H1 (cell line): ENCODE measurements at regions not wholly inside any gene's neighbourhood (a gene's known extent, or its start where the extent isn't known, plus 50 kb on each side); places are given as distances from the start of the nearest gene placed in this dataset.

Source experiments
- CTCF ChIA-PET: fragments of 300-600 bp; sonication (Branson Sonifier 250); formaldehyde crosslinking; loops from one replicate; lab custom pipeline; 2021; ENCODE audit not compliant: partially characterized antibody; lab: Charles Lee
- POLR2A ChIA-PET: fragments of 300-600 bp; sonication (Branson Sonifier 250); formaldehyde crosslinking; loops from one replicate; lab custom pipeline; 2021; ENCODE audit warnings: inconsistent platforms; ENCODE audit not compliant: partially characterized antibody; lab: Charles Lee
- DNase-seq, 2 experiments: peaks; one replicate each; pipeline versions ENCODE4 v3.0.0 to v3.0.0-alpha.2; 2010 to 2022; ENCODE audit warnings: low spot score in 2 of 2, low read depth in 1 of 2, mixed read lengths in 1 of 2
- FAIRE-seq: peaks from 2 replicates; lab custom pipeline; 2011; peaks lifted over from hg19 to GRCh38; lab: Jason Lieb, UNC
- H2AFZ ChIP-seq: 2 replicates; pipeline ENCODE4 v1.8.1; 2012; ENCODE audit warnings: low read length, inconsistent platforms
- H2AK5ac ChIP-seq: 2 replicates; pipeline ENCODE4 v1.6.1; 2013; ENCODE audit warnings: low read depth, low read length
- H2BK120ac ChIP-seq: replicated peaks from 2 replicates; pipeline ENCODE3; 2013; ENCODE audit warnings: low read depth, low read length, inconsistent platforms
- H2BK12ac ChIP-seq: 2 replicates; pipeline ENCODE4 v1.6.1; 2013; ENCODE audit warnings: low read depth, low read length
- H2BK15ac ChIP-seq: 2 replicates; pipeline ENCODE4 v1.6.1; 2013; ENCODE audit warnings: low read length
- H2BK20ac ChIP-seq: 2 replicates; pipeline ENCODE4 v1.6.1; 2013; ENCODE audit warnings: low read length
- H2BK5ac ChIP-seq: 2 replicates; pipeline ENCODE4 v1.6.1; 2013; ENCODE audit warnings: low read depth, low read length
- H3K14ac ChIP-seq: 2 replicates; pipeline ENCODE4 v1.6.1; 2013; ENCODE audit warnings: inconsistent platforms; ENCODE audit not compliant: insufficient read length
- H3K18ac ChIP-seq: 2 replicates; pipeline ENCODE4 v1.6.1; 2013; ENCODE audit warnings: low read length; ENCODE audit errors: extremely low read depth
- H3K23ac ChIP-seq: 2 replicates; pipeline ENCODE4 v1.6.1; 2013; ENCODE audit warnings: inconsistent platforms; ENCODE audit not compliant: insufficient read length
- H3K23me2 ChIP-seq: 2 replicates; pipeline ENCODE4 v1.6.1; 2013; ENCODE audit warnings: low read depth, low read length
- H3K27ac ChIP-seq: 2 replicates; pipeline ENCODE4 v1.6.1; 2011; ENCODE audit warnings: low read depth, low read length, inconsistent platforms
- H3K27me3 ChIP-seq, 4 experiments: replicated peaks in 1 of 4; 1 replicate in 1 of 4; 2 replicates in 3 of 4; pipeline versions ENCODE4 v1.6.1 to v1.8.1; 2011 to 2013; ENCODE audit warnings: low read length in 3 of 4, mild to moderate bottlenecking in 3 of 4, inconsistent platforms in 2 of 4, mixed read lengths in 2 of 4, moderate library complexity in 1 of 4; ENCODE audit not compliant: control insufficient read depth in 3 of 4, insufficient read depth in 3 of 4; ENCODE audit errors: extremely low read depth in 1 of 4
- H3K36me3 ChIP-seq, 4 experiments: 2 replicates each; pipeline versions ENCODE4 v1.6.1 to v1.8.1; 2011 to 2013; ENCODE audit warnings: mild to moderate bottlenecking in 4 of 4, low read length in 3 of 4, moderate library complexity in 2 of 4, control low read depth in 1 of 4, inconsistent platforms in 1 of 4; ENCODE audit not compliant: insufficient read depth in 4 of 4, control insufficient read depth in 2 of 4
- H3K4ac ChIP-seq: replicated peaks from 2 replicates; pipeline ENCODE3; 2013; ENCODE audit warnings: low read length, low read depth, mixed read lengths, inconsistent platforms; ENCODE audit not compliant: insufficient read length
- H3K4me1 ChIP-seq, 4 experiments: replicated peaks in 1 of 4; 1 replicate in 1 of 4; 2 replicates in 3 of 4; pipeline versions ENCODE4 v1.6.1 to v1.8.1; 2011 to 2013; ENCODE audit warnings: low read length in 3 of 4, inconsistent platforms in 2 of 4, mixed read lengths in 1 of 4; ENCODE audit not compliant: insufficient read depth in 4 of 4, control insufficient read depth in 3 of 4
- H3K4me2 ChIP-seq, 2 experiments: 2 replicates each; pipeline versions ENCODE4 v1.6.1 to v1.8.1; 2011 to 2013; ENCODE audit warnings: low read depth in 2 of 2, low read length in 2 of 2, control low read depth in 1 of 2, inconsistent platforms in 1 of 2, mild to moderate bottlenecking in 1 of 2; ENCODE audit not compliant: insufficient read depth in 1 of 2
- H3K4me3 ChIP-seq, 4 experiments: fragments of 200-600, 300-600 bp in 1 of 4; sonication (generic), shearing (Covaris generic), sonication (Bioruptor Twin) in 1 of 4; 2 replicates each; pipeline versions ENCODE4 v1.5.1 to v1.8.1; 2011 to 2016; ENCODE audit warnings: low read length in 4 of 4, low read depth in 3 of 4, control low read depth in 2 of 4, inconsistent platforms in 2 of 4, mild to moderate bottlenecking in 2 of 4, mixed read lengths in 1 of 4, moderate library complexity in 1 of 4; ENCODE audit not compliant: insufficient read depth in 2 of 4; ENCODE audit errors: extremely low read depth in 1 of 4
- H3K56ac ChIP-seq: replicated peaks from 2 replicates; pipeline ENCODE3; 2013; ENCODE audit warnings: low read depth, mild to moderate bottlenecking, mixed read lengths, low read length, inconsistent platforms; ENCODE audit not compliant: insufficient read length
- H3K79me1 ChIP-seq: 2 replicates; pipeline ENCODE4 v1.6.1; 2013; ENCODE audit warnings: low read depth, low read length, control low read depth
- H3K79me2 ChIP-seq, 2 experiments: 2 replicates each; pipeline versions ENCODE4 v1.6.1 to v1.8.1; 2012 to 2013; ENCODE audit warnings: low read length in 2 of 2, mild to moderate bottlenecking in 2 of 2, inconsistent platforms in 1 of 2; ENCODE audit not compliant: insufficient read depth in 2 of 2, control insufficient read depth in 1 of 2
- H3K9ac ChIP-seq, 4 experiments: replicated peaks in 1 of 4; 1 replicate in 1 of 4; 2 replicates in 3 of 4; pipeline versions ENCODE4 v1.6.1 to v1.8.1; 2011 to 2013; ENCODE audit warnings: low read depth in 3 of 4, low read length in 3 of 4, control low read depth in 2 of 4, mild to moderate bottlenecking in 2 of 4, moderate library complexity in 2 of 4, inconsistent platforms in 1 of 4; ENCODE audit errors: extremely low read depth in 1 of 4
- H3K9me3 ChIP-seq, 2 experiments: 2 replicates each; pipeline versions ENCODE4 v1.6.1 to v1.8.1; 2012 to 2013; ENCODE audit warnings: mild to moderate bottlenecking in 2 of 2, moderate library complexity in 2 of 2, control low read depth in 1 of 2, inconsistent platforms in 1 of 2, low read depth in 1 of 2, low read length in 1 of 2, mixed read lengths in 1 of 2; ENCODE audit not compliant: insufficient read depth in 2 of 2
- H4K20me1 ChIP-seq, 2 experiments: replicated peaks in 1 of 2; 2 replicates each; pipeline versions ENCODE3 to v1.8.1; 2011 to 2013; ENCODE audit warnings: inconsistent platforms in 2 of 2, low read length in 2 of 2, mild to moderate bottlenecking in 1 of 2; ENCODE audit not compliant: insufficient read depth in 2 of 2, control insufficient read depth in 1 of 2
- H4K5ac ChIP-seq: 2 replicates; pipeline ENCODE4 v1.6.1; 2013; ENCODE audit warnings: low read length, low read depth, mixed read lengths, inconsistent platforms; ENCODE audit not compliant: insufficient read length
- H4K8ac ChIP-seq: 2 replicates; pipeline ENCODE4 v1.8.0; 2013; ENCODE audit warnings: mild to moderate bottlenecking, moderate library complexity, low read length, inconsistent platforms; ENCODE audit not compliant: insufficient read depth; ENCODE audit errors: extremely low read depth
- H4K91ac ChIP-seq: replicated peaks from 2 replicates; pipeline ENCODE3; 2013; ENCODE audit warnings: low read length, mixed read lengths, inconsistent platforms; ENCODE audit not compliant: insufficient read length
- CREB1 ChIP-seq: IDR thresholded peaks from 2 replicates; pipeline ENCODE4 v1.6.1; 2012; ENCODE audit warnings: inconsistent platforms
- GABPA ChIP-seq: IDR thresholded peaks from 2 replicates; pipeline ENCODE4 v1.6.1; 2011; ENCODE audit warnings: mild to moderate bottlenecking, low read length, moderate library complexity, borderline replicate concordance; ENCODE audit not compliant: insufficient read depth
- KDM1A ChIP-seq: fragments of 200-600, 300-600 bp; sonication (generic); IDR thresholded peaks from 2 replicates; pipeline ENCODE4 v1.7.1; 2016; ENCODE audit warnings: mild to moderate bottlenecking, low read length, borderline replicate concordance
- KDM5A ChIP-seq: fragments of 200-600 bp; IDR thresholded peaks from 2 replicates; pipeline ENCODE4 v1.7.1; 2012; ENCODE audit warnings: mild to moderate bottlenecking, low read length, inconsistent platforms, mixed read lengths
- MAFK ChIP-seq: IDR thresholded peaks from 2 replicates; pipeline ENCODE4 v1.6.1; 2012; ENCODE audit warnings: low read depth, mild to moderate bottlenecking, improper control_type of control experiment, low read length
- POLR2A ChIP-seq, 2 experiments: IDR thresholded peaks; 1 replicate in 1 of 2; 2 replicates in 1 of 2; pipeline ENCODE4 v1.6.1; 2011; ENCODE audit warnings: low read depth in 2 of 2, low read length in 2 of 2, mild to moderate bottlenecking in 2 of 2; ENCODE audit errors: control extremely low read depth in 1 of 2
- SP1 ChIP-seq: IDR thresholded peaks from 2 replicates; pipeline ENCODE4 v1.6.1; 2011; ENCODE audit warnings: low read depth, low read length
- TAF7 ChIP-seq: optimal IDR thresholded peaks from 2 replicates; pipeline ENCODE3; 2011; ENCODE audit warnings: low read depth, mild to moderate bottlenecking, inconsistent platforms, low read length, moderate library complexity, borderline replicate concordance
- TEAD4 ChIP-seq: IDR thresholded peaks from 2 replicates; pipeline ENCODE4 v1.6.1; 2012; ENCODE audit warnings: low read depth, low read length, inconsistent platforms, mixed read lengths
- USF2 ChIP-seq: IDR thresholded peaks from 2 replicates; pipeline ENCODE4 v1.6.1; 2011; ENCODE audit warnings: low read length, improper control_type of control experiment
- ZNF274 ChIP-seq: IDR thresholded peaks from 2 replicates; pipeline ENCODE4 v1.7.0; 2012; ENCODE audit warnings: low read length, borderline replicate concordance; ENCODE audit errors: extremely low read depth
- WGBS, 2 experiments: shearing (Covaris generic) in 1 of 2; methylation state at CpG; one replicate each; pipeline versions ENCODE4 v1.1.6 to v1.1.7; 2013 to 2015; ENCODE audit warnings: low lambda C conversion rate in 2 of 2, mixed read lengths in 2 of 2, inconsistent platforms in 1 of 2, low coverage in 1 of 2, missing lambda C conversion rate in 1 of 2; ENCODE audit not compliant: insufficient replicate concordance in 2 of 2, insufficient coverage in 1 of 2, insufficient read length in 1 of 2; ENCODE audit errors: extremely low coverage in 1 of 2, missing lambda C conversion rate in 1 of 2; 5-methylcytosine and 5-hydroxymethylcytosine counted together
- TF ChIP-seq, protein P1 (sequence below), 3 experiments: IDR thresholded peaks; 1 replicate in 2 of 3; 2 replicates in 1 of 3; pipeline versions ENCODE4 v1.5.1 to v1.6.1; 2011; ENCODE audit warnings: low read length in 3 of 3, mild to moderate bottlenecking in 3 of 3, inconsistent platforms in 2 of 3, low read depth in 1 of 3, moderate library complexity in 1 of 3; ENCODE audit not compliant: insufficient read depth in 1 of 3; ENCODE audit errors: control extremely low read depth in 1 of 3

DNA sequence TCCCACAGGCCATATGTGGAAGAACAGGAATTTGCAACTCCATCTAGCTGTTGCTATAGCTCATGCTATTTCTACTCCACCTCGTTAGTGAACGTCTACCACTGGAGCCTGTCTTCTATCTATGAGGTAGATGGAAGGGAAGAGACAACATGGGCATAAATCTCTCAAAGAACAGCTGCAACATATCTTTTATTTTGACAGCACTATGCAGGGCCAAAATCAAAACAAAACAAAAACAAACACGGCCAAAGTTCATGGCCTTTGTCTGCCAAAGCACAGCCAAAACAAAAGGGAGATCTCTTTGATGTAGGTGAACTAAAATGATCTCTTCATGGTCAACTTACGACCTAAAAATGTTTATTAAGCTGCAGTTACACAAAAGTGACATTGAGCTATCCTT lies 215.2 kb upstream of the MPPED2 start:
- H3K14ac ChIP-seq = no peak overlapping the region
- no peak overlapping the region for H2BK120ac ChIP-seq
- H3K36me3 ChIP-seq = no peaks in the 10 kb centered on the region
- POLR2A ChIA-PET = no interaction called here
- no peak overlapping the region for H2AK5ac ChIP-seq
- no peak overlapping the region for H3K9ac ChIP-seq
- H3K23me2 ChIP-seq = no peaks in the 10 kb centered on the region; the same call in 1 of the 2 replicates
- no peaks in the 10 kb centered on the region for H3K79me1 ChIP-seq
- H4K91ac ChIP-seq = no peak overlapping the region
- no peaks in the 10 kb centered on the region for H3K27me3 ChIP-seq
- no peaks in the 10 kb centered on the region for H3K9me3 ChIP-seq
- no peak overlapping the region for H2AFZ ChIP-seq
- H3K4ac ChIP-seq = no peak overlapping the region
- H2BK12ac ChIP-seq = no peak overlapping the region
- no peak overlapping the region for H3K23ac ChIP-seq
- no peak overlapping the region for H3K4me2 ChIP-seq
- no peak overlapping the region for H3K27ac ChIP-seq
- no peaks in the 10 kb centered on the region for H3K79me2 ChIP-seq
- no peaks in the 10 kb centered on the region for H3K4me1 ChIP-seq
- no peak overlapping the region for H2BK20ac ChIP-seq
- WGBS, 2 experiments = 83% methylated on average over 4 of the region's 4 CpGs; no CpG with 5 or more reads in 1 of the 2 experiments
- CTCF ChIA-PET = interaction anchor here (0.7 to 1.2 kb wide), 2 partner anchors 10 to 27 kb away, joined by 3 read pairs; no protein-coding TSS in a partner anchor
- no peak overlapping the region for H3K18ac ChIP-seq
- no peak overlapping the region for H3K4me3 ChIP-seq
- H2BK15ac ChIP-seq = no peak overlapping the region
- H3K56ac ChIP-seq = no peak overlapping the region
- no peak overlapping the region for H4K8ac ChIP-seq
- H4K5ac ChIP-seq = no peak overlapping the region
- FAIRE-seq (no peak), DNase-seq (no peak)
- H2BK5ac ChIP-seq = no peak overlapping the region
- no peaks in the 10 kb centered on the region for H4K20me1 ChIP-seq
- TF ChIP-seq POLR2A (IDR thresholded peaks at IDR 0.05; ENCODE audit: control extremely low read depth in 1 of 2, low read depth in 2 of 2, low read length in 2 of 2) = no peak
- TF ChIP-seq MAFK = no peak
- TF ChIP-seq GABPA = no peak
- no peak for TF ChIP-seq TEAD4
- TF ChIP-seq, protein P1, sequence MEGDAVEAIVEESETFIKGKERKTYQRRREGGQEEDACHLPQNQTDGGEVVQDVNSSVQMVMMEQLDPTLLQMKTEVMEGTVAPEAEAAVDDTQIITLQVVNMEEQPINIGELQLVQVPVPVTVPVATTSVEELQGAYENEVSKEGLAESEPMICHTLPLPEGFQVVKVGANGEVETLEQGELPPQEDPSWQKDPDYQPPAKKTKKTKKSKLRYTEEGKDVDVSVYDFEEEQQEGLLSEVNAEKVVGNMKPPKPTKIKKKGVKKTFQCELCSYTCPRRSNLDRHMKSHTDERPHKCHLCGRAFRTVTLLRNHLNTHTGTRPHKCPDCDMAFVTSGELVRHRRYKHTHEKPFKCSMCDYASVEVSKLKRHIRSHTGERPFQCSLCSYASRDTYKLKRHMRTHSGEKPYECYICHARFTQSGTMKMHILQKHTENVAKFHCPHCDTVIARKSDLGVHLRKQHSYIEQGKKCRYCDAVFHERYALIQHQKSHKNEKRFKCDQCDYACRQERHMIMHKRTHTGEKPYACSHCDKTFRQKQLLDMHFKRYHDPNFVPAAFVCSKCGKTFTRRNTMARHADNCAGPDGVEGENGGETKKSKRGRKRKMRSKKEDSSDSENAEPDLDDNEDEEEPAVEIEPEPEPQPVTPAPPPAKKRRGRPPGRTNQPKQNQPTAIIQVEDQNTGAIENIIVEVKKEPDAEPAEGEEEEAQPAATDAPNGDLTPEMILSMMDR (IDR thresholded peaks at IDR 0.05; ENCODE audit: control extremely low read depth in 1 of 3, insufficient read depth in 1 of 3, low read depth in 1 of 3, low read length in 3 of 3) = no peak
- TF ChIP-seq SP1 = no peak
- TF ChIP-seq TAF7 = no peak
- no peak for TF ChIP-seq KDM1A
- no peak for TF ChIP-seq CREB1
- no peak for TF ChIP-seq KDM5A
- no peak for TF ChIP-seq USF2
- no peak for TF ChIP-seq ZNF274
